K562 (cell line): ENCODE measurements at regions not wholly inside any gene's neighbourhood (a gene's known extent, or its start where the extent isn't known, plus 50 kb on each side); places are given as distances from the start of the nearest gene placed in this dataset.
A peak's percentile ranks its signal among the peaks of the same experiment; 100 is the strongest.

ENCODE experiments used
- CC2D1A ChIP-seq: fragments of 450-650 bp; IDR thresholded peaks from 2 replicates; pipeline ENCODE4 v1.6.1; 2017; ENCODE audit warnings: mild to moderate bottlenecking
- RFX5 ChIP-seq: IDR thresholded peaks from 2 replicates; pipeline ENCODE4 v1.6.1; 2011; ENCODE audit warnings: low read depth, mild to moderate bottlenecking, improper control_type of control experiment, low read length
- SIX5 ChIP-seq, 2 experiments: IDR thresholded peaks; 2 replicates each; pipeline ENCODE4 v1.6.1; 2011; ENCODE audit warnings: low read length in 2 of 2, borderline replicate concordance in 1 of 2, low read depth in 1 of 2, mild to moderate bottlenecking in 1 of 2, moderate library complexity in 1 of 2; ENCODE audit not compliant: insufficient read depth in 1 of 2
- SMC3 ChIP-seq: conservative IDR thresholded peaks from 2 replicates; pipeline ENCODE4 v1.6.1; 2011; ENCODE audit warnings: low read depth, low read length, improper control_type of control experiment; ENCODE audit not compliant: insufficient read depth
- TFAM ChIP-seq: fragments of 250-450 bp; sonication (Bioruptor Pico); conservative IDR thresholded peaks from 2 replicates; pipeline ENCODE4 v1.5.0; 2021; ENCODE audit warnings: mild to moderate bottlenecking, moderate library complexity
- ZNF551 ChIP-seq: fragments of 250-450 bp; sonication (Bioruptor Pico); IDR thresholded peaks from 2 replicates; pipeline ENCODE4 v1.5.0; 2021; ENCODE audit warnings: mild to moderate bottlenecking, moderate library complexity
- TF ChIP-seq, protein P1 (sequence below), 2 experiments: fragments of 450-650 bp; formaldehyde crosslinking in 1 of 2; IDR thresholded peaks; 2 replicates each; pipeline versions ENCODE4 v1.4.0 to v1.6.1; 2014 to 2020; ENCODE audit warnings: mild to moderate bottlenecking in 2 of 2, borderline replicate concordance in 1 of 2, low read depth in 1 of 2
- TF ChIP-seq, protein P2 (sequence below): fragments of 450-650 bp; IDR thresholded peaks from 2 replicates; pipeline ENCODE4 v1.6.1; 2018; ENCODE audit not compliant: partially characterized antibody
- TF ChIP-seq, protein P3 (sequence below), 3 experiments: IDR thresholded peaks in 2 of 3; conservative IDR thresholded peaks in 1 of 3; 2 replicates each; pipeline ENCODE4 v1.5.1; 2011 to 2012; ENCODE audit warnings: low read length in 3 of 3, mild to moderate bottlenecking in 3 of 3, control low read depth in 2 of 3, improper control_type of control experiment in 1 of 3, inconsistent platforms in 1 of 3, low read depth in 1 of 3, mixed read lengths in 1 of 3, moderate library complexity in 1 of 3; ENCODE audit not compliant: insufficient read depth in 2 of 3
- TF ChIP-seq, protein P4 (sequence below): sonication (generic); formaldehyde crosslinking; IDR thresholded peaks from 2 replicates; pipeline ENCODE4 v1.8.1; 2022; ENCODE audit warnings: missing genetic modification reagents

DNA sequence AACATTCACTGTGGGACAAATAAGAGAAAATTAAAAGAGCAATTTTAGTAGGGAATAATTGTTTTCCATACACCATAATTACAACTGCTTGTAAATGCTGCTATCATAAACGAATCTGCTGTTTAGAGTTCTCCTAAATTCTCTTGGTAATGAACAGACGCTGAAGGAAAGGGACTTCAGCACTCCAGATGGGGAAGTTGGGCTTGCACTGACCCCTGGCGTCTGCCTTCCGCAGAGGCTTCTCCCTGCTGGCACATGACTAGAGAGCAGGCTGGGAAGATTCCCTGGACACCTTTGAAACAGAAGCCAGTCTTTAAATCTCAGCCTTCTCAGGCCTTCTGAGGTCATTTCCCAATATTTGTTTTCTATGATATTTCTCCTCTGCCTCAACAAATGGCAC lies 84.1 kb downstream of the NXPE2 start (continued):
- TF ChIP-seq, protein P1, sequence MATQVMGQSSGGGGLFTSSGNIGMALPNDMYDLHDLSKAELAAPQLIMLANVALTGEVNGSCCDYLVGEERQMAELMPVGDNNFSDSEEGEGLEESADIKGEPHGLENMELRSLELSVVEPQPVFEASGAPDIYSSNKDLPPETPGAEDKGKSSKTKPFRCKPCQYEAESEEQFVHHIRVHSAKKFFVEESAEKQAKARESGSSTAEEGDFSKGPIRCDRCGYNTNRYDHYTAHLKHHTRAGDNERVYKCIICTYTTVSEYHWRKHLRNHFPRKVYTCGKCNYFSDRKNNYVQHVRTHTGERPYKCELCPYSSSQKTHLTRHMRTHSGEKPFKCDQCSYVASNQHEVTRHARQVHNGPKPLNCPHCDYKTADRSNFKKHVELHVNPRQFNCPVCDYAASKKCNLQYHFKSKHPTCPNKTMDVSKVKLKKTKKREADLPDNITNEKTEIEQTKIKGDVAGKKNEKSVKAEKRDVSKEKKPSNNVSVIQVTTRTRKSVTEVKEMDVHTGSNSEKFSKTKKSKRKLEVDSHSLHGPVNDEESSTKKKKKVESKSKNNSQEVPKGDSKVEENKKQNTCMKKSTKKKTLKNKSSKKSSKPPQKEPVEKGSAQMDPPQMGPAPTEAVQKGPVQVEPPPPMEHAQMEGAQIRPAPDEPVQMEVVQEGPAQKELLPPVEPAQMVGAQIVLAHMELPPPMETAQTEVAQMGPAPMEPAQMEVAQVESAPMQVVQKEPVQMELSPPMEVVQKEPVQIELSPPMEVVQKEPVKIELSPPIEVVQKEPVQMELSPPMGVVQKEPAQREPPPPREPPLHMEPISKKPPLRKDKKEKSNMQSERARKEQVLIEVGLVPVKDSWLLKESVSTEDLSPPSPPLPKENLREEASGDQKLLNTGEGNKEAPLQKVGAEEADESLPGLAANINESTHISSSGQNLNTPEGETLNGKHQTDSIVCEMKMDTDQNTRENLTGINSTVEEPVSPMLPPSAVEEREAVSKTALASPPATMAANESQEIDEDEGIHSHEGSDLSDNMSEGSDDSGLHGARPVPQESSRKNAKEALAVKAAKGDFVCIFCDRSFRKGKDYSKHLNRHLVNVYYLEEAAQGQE (IDR thresholded peaks at IDR 0.05; ENCODE audit: borderline replicate concordance), result peak; percentile 78
- TF ChIP-seq, protein P1 (CRISPR knock-in tag; IDR thresholded peaks at IDR 0.05; ENCODE audit: low read depth), result no peak
- TF ChIP-seq ZNF551 (CRISPR knock-in tag) (no peak), CC2D1A (no peak), RFX5 (no peak), TFAM (CRISPR knock-in tag) (no peak), SIX5 (IDR thresholded peaks at IDR 0.05; ENCODE audit: borderline replicate concordance in 1 of 2, insufficient read depth in 1 of 2, low read depth in 1 of 2, low read length in 2 of 2) (no peak), SMC3 (peak; percentile 88)
- TF ChIP-seq, protein P2, sequence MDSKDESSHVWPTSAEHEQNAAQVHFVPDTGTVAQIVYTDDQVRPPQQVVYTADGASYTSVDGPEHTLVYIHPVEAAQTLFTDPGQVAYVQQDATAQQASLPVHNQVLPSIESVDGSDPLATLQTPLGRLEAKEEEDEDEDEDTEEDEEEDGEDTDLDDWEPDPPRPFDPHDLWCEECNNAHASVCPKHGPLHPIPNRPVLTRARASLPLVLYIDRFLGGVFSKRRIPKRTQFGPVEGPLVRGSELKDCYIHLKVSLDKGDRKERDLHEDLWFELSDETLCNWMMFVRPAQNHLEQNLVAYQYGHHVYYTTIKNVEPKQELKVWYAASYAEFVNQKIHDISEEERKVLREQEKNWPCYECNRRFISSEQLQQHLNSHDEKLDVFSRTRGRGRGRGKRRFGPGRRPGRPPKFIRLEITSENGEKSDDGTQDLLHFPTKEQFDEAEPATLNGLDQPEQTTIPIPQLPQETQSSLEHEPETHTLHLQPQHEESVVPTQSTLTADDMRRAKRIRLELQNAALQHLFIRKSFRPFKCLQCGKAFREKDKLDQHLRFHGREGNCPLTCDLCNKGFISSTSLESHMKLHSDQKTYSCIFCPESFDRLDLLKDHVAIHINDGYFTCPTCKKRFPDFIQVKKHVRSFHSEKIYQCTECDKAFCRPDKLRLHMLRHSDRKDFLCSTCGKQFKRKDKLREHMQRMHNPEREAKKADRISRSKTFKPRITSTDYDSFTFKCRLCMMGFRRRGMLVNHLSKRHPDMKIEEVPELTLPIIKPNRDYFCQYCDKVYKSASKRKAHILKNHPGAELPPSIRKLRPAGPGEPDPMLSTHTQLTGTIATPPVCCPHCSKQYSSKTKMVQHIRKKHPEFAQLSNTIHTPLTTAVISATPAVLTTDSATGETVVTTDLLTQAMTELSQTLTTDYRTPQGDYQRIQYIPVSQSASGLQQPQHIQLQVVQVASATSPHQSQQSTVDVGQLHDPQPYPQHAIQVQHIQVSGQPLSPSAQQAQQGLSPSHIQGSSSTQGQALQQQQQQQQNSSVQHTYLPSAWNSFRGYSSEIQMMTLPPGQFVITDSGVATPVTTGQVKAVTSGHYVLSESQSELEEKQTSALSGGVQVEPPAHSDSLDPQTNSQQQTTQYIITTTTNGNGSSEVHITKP, result no peak
- TF ChIP-seq, protein P3, sequence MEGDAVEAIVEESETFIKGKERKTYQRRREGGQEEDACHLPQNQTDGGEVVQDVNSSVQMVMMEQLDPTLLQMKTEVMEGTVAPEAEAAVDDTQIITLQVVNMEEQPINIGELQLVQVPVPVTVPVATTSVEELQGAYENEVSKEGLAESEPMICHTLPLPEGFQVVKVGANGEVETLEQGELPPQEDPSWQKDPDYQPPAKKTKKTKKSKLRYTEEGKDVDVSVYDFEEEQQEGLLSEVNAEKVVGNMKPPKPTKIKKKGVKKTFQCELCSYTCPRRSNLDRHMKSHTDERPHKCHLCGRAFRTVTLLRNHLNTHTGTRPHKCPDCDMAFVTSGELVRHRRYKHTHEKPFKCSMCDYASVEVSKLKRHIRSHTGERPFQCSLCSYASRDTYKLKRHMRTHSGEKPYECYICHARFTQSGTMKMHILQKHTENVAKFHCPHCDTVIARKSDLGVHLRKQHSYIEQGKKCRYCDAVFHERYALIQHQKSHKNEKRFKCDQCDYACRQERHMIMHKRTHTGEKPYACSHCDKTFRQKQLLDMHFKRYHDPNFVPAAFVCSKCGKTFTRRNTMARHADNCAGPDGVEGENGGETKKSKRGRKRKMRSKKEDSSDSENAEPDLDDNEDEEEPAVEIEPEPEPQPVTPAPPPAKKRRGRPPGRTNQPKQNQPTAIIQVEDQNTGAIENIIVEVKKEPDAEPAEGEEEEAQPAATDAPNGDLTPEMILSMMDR (IDR thresholded peaks at IDR 0.05 in 2 of 3, conservative IDR thresholded peaks at IDR 0.05 in 1 of 3; ENCODE audit: insufficient read depth in 2 of 3, low read depth in 1 of 3, low read length in 3 of 3), result peak; percentile 72 to 82 (median 77)
- TF ChIP-seq, protein P4, sequence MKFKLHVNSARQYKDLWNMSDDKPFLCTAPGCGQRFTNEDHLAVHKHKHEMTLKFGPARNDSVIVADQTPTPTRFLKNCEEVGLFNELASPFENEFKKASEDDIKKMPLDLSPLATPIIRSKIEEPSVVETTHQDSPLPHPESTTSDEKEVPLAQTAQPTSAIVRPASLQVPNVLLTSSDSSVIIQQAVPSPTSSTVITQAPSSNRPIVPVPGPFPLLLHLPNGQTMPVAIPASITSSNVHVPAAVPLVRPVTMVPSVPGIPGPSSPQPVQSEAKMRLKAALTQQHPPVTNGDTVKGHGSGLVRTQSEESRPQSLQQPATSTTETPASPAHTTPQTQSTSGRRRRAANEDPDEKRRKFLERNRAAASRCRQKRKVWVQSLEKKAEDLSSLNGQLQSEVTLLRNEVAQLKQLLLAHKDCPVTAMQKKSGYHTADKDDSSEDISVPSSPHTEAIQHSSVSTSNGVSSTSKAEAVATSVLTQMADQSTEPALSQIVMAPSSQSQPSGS (CRISPR knock-in tag), result no peak
